Hepatocyte (in vitro differentiated cells): ENCODE measurements at regions not wholly inside any gene's neighbourhood (a gene's known extent, or its start where the extent isn't known, plus 50 kb on each side); places are given as distances from the start of the nearest gene placed in this dataset.
"Not testable (repeated sequence)": the region's sequence is repeated elsewhere in the genome, so short reads cannot be mapped to it uniquely, and the experiment has no call there.

Experiments
- EZH2 ChIP-seq: fragments of 200-600 bp; sonication (generic); IDR thresholded peaks from 2 replicates; pipeline ENCODE4 v1.6.1; 2016; ENCODE audit warnings: antibody characterized with exemption, mild to moderate bottlenecking, borderline replicate concordance
- EZH2phosphoT487 ChIP-seq: fragments of 200-600 bp; sonication (generic); IDR thresholded peaks from one replicate; pipeline ENCODE4 v1.6.1; 2018; ENCODE audit warnings: antibody characterized with exemption, mild to moderate bottlenecking, low read depth, moderate library complexity; ENCODE audit not compliant: unreplicated experiment, severe bottlenecking
- TF ChIP-seq, protein P1 (sequence below): fragments of 200-600 bp; sonication (generic); IDR thresholded peaks from 2 replicates; pipeline ENCODE4 v1.5.1; 2016; ENCODE audit warnings: antibody characterized with exemption, mild to moderate bottlenecking; ENCODE audit not compliant: poor library complexity

GRCh38 chr17:445839-446238 is 93.2 kb upstream of the RPH3AL start, which contains the start of gene RFLNB:
- TF ChIP-seq, protein P1, sequence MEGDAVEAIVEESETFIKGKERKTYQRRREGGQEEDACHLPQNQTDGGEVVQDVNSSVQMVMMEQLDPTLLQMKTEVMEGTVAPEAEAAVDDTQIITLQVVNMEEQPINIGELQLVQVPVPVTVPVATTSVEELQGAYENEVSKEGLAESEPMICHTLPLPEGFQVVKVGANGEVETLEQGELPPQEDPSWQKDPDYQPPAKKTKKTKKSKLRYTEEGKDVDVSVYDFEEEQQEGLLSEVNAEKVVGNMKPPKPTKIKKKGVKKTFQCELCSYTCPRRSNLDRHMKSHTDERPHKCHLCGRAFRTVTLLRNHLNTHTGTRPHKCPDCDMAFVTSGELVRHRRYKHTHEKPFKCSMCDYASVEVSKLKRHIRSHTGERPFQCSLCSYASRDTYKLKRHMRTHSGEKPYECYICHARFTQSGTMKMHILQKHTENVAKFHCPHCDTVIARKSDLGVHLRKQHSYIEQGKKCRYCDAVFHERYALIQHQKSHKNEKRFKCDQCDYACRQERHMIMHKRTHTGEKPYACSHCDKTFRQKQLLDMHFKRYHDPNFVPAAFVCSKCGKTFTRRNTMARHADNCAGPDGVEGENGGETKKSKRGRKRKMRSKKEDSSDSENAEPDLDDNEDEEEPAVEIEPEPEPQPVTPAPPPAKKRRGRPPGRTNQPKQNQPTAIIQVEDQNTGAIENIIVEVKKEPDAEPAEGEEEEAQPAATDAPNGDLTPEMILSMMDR, result not testable (repeated sequence)
- not testable (repeated sequence) for TF ChIP-seq EZH2phosphoT487, EZH2
